ENCODE measurements at regions not wholly inside any gene's neighbourhood (a gene's known extent, or its start where the extent isn't known, plus 50 kb on each side); places are given as distances from the start of the nearest gene placed in this dataset.

DNA sequence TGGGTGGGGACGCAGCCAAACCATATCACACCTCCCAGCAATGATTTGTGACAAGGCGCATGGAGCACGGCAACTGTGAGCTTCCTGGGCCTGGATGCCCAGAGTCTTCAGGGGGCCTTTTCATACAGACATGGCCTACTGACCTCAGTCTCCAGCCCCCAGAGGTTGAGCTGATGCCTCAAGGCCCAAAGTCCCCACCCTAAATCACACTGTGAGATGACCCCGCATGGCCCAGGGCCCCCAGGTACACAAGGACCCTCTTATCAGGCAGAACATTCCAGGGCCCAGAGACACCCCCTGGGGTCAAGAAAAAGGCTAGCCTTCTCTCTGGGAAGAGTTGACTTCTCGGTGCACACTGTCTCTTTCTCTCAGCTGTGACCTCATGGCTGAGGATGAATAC is 179.7 kb upstream of the C1orf174 start:
- no peak for TF ChIP-seq EP300 (IDR thresholded peaks at IDR 0.05)
- TF ChIP-seq POLR2A (IDR thresholded peaks at IDR 0.05), result no peak
- no peak for TF ChIP-seq CTCF (IDR thresholded peaks at IDR 0.05)
- H3K27ac ChIP-seq, result no peak overlapping the region
- no peak overlapping the region for H3K4me3 ChIP-seq
- H3K36me3 ChIP-seq, result no peaks in the 10 kb centered on the region
- peaks cover 0 to 7% (median 0%) of the 10 kb centered on the region in 4 donors for H3K9me3 ChIP-seq
- 70 to 71% methylated on average over 5 of the region's 5 CpGs for WGBS, 2 donors
- DNase-seq (ENCODE audit: low spot score in 2 of 2), result no peak
- peaks cover 0 to 6% of the 10 kb centered on the region in 2 donors for H3K27me3 ChIP-seq
- H3K4me1 ChIP-seq, result peaks cover 0 to 15% (median 0%) of the 10 kb centered on the region in 4 donors

DNA sequence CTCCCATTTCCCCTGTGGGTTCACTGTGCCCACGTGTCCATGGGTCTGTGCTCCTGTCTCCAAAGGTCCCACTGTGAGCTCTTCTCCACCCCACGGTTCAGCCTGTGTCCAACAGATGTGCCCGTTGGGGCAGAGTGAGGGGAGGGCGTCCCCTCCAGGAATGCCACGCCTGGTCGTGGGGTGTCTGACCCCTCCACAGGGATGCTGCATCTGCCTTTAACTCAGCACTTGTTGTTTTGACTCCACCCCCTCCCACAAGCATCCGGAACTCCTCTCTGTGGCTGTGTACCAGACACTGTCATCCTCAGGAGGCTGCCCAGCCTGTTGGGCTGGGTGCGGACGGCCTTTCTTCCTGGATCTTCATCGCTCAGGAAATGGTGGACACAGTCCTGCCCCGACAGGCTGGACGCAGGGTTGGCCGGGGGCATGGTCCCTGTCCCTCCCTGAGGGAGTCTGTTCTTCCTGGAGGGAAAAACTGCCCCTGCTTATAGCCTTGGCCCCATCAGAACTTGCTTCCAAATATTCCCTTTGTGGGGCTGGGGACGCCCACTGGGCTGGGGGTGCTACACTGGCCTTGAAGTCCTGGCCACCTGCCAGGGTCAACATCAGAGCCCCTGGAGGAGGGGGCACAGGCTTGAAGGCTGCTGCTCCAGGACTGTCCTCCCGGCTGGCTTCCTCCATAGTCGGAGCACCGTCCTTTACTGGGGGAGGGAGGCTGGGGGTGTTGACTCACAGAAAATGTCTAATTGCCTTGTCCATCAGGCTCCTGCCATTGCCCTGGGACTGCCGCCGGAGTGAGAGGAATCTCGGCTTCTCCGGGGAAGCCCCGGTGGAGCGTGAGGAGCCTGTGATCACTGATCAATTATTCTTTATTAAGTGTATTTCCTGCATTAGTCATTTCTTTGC is 182.0 kb upstream of the C1orf174 start:
- H3K4me1 ChIP-seq, result peaks cover 0 to 15% (median 0%) of the 10 kb centered on the region in 4 donors
- H3K4me3 ChIP-seq, result no peak overlapping the region
- DNase-seq (ENCODE audit: low spot score in 2 of 2), result no peak
- no peaks in the 10 kb centered on the region for H3K27me3 ChIP-seq
- TF ChIP-seq EP300 (IDR thresholded peaks at IDR 0.05) (no peak), POLR2A (IDR thresholded peaks at IDR 0.05) (no peak), CTCF (IDR thresholded peaks at IDR 0.05) (no peak)
- no peaks in the 10 kb centered on the region for H3K36me3 ChIP-seq
- H3K27ac ChIP-seq, result no peak overlapping the region
- WGBS, 2 donors, result 39 to 40% methylated on average over 17 to 21 of the region's 23 CpGs
- peaks cover 0 to 7% (median 0%) of the 10 kb centered on the region in 4 donors for H3K9me3 ChIP-seq

- Histone ChIP-seq H3K4me3 (no peak overlapping the region), H3K27ac (no peak overlapping the region), H3K4me1 (peaks cover 0 to 15% (median 0%) of the 10 kb centered on the region in 4 donors), H3K36me3 (no peaks in the 10 kb centered on the region), H3K9me3 (peaks cover 0 to 18% (median 0%) of the 10 kb centered on the region in 4 donors), H3K27me3 (no peaks in the 10 kb centered on the region)
- no peak for DNase-seq (ENCODE audit: low spot score in 2 of 2)
- no peak for TF ChIP-seq POLR2A (IDR thresholded peaks at IDR 0.05)
- TF ChIP-seq CTCF (IDR thresholded peaks at IDR 0.05), result no peak
- no peak for TF ChIP-seq EP300 (IDR thresholded peaks at IDR 0.05)
- WGBS, 2 donors, result 31 to 32% methylated on average over 18 of the region's 18 CpGs
These were observed 183.4 kb upstream of the C1orf174 start for GRCh38 chr1:4083231-4084047.

DNA sequence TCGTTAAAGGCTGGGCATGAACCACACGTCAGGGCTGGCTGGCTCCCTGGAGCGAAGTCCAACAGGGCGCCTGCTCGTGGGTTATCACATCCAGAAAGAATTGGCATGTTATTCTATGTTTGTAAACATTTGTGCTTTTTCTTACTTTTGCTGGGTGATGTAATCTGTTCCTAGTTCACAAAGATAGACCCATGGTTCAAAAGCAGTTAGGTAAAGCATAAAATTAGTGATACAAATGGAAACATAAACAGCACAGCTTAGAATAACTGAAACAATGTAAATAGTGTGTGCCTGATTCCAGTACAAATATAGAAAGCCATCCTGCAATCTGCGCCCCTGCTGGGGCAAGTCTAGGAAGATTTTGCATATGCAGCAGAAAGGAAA is 184.0 kb upstream of the C1orf174 start:
- no peaks in the 10 kb centered on the region for H3K27me3 ChIP-seq

More for the DNA sequence above, 184.0 kb upstream of the C1orf174 start:
- Histone ChIP-seq H3K9me3 (peaks cover 0 to 22% (median 0%) of the 10 kb centered on the region in 4 donors), H3K4me3 (no peak overlapping the region), H3K27ac (no peak overlapping the region), H3K4me1 (peaks cover 0 to 15% (median 0%) of the 10 kb centered on the region in 4 donors), H3K36me3 (no peaks in the 10 kb centered on the region)
- WGBS, 2 donors, result 41 to 51% methylated on average over 6 of the region's 6 CpGs
- no peak for DNase-seq (ENCODE audit: low spot score in 2 of 2)
- no peak for TF ChIP-seq EP300 (IDR thresholded peaks at IDR 0.05)
- TF ChIP-seq POLR2A (IDR thresholded peaks at IDR 0.05), result no peak
- no peak for TF ChIP-seq CTCF (IDR thresholded peaks at IDR 0.05)

All from tibial nerve (tissue), 4 donors.